ENCODE measurements at regions not wholly inside any gene's neighbourhood (a gene's known extent, or its start where the extent isn't known, plus 50 kb on each side); places are given as distances from the start of the nearest gene placed in this dataset.
A peak's percentile ranks its signal among the peaks of the same experiment; 100 is the strongest.
"Not testable (repeated sequence)": the region's sequence is repeated elsewhere in the genome, so short reads cannot be mapped to it uniquely, and the experiment has no call there.

DNA sequence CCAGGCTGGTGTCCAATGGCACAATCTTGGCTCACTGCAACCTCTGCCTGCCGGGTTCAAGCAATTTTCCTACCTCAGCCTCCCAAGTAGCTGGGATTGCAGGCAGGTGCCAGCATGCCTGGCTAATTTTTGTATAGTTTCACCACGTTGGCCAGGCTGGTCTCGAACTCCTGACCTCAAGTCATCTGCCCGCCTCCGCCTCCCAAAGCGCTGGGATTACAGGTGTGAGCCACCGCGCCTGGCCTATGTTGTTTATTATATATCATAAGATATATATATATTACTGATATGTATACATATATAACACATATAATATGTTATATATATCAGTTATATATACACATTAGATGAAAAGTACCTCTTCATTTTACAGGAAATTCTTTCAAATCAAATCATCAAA is 914.7 kb downstream of the FOXD4L5 start:
- not testable (repeated sequence) for DNase-seq (ENCODE audit: low read depth in 2 of 2, low spot score in 1 of 2)

- DNase-seq (ENCODE audit: low read depth in 2 of 2, low spot score in 1 of 2): not testable (repeated sequence)
These were observed 915.4 kb downstream of the FOXD4L5 start for GRCh38 chr9:64369644-64370043.

DNA sequence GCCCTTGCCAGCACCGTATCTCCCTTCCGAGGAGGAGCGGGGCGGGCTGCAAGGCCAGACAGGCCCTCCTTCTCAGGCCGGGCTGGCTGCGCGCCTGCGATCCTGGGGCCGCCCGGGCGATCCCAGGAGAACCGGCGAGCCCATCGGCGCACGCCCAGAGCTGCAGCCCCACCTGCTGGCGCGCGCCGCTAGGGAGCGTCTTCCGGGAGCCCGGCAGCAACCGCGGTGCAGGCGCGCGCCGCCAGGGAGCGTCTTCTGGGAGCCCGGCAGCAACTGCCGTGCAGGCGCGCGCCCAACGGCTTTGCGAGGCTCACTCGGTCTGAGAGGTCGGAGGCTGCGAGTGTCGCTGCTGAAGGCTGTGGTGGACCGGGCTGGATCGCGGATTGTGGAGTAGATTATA is 915.9 kb downstream of the FOXD4L5 start:
- DNase-seq (ENCODE audit: low read depth in 2 of 2, low spot score in 1 of 2): peak; percentile 38 to 62

GRCh38 chr9:64368644-64368942 is 916.4 kb downstream of the FOXD4L5 start:
- DNase-seq (ENCODE audit: low read depth in 2 of 2, low spot score in 1 of 2): not testable (repeated sequence)

DNA sequence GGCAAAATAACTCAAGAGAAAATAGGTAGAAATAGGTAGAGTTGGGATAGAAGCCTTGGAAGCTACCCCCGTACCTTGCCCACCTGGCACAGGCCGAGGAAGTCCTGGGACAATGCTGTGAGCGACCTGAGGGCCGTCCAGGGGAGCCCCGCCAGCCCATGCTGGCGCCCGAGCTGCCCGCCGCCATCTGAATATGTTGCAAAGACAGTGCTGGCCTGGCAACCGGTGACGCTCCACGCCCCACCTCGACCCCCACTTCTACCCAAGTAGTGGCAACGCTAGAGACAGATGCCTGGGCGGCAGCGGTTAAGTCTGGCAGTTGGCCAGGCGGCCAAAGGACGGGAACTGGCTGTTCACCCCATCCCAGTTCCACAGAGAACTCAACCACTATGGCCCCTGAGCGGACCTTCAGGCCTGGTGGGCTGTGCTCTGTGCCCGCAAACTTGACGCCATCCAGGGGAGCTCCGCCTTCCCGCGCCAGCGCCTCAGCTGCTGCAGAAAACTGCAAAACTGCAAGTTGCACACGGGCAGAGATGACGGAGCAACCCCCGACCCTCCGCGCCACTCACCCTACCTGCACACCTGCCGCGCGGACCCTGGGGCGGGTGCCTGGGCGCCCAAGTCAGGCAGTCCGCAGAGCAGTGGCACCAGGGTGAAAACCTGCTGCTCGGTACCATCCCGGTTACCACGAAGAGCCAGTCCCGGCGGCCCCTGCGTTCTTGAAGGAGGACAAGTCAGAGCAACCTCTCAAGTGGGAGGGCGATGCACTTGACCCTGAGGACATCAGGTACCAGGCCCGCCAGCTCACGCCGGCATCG is 917.0 kb downstream of the FOXD4L5 start:
- DNase-seq (ENCODE audit: low read depth in 2 of 2, low spot score in 1 of 2): not testable (repeated sequence)

Data from stimulated activated CD8-positive, alpha-beta memory T cell treated with anti-CD3 and anti-CD28 coated beads, Interleukin-4, amount 100 ng/mL, for 4 hours (primary cell).